HG03457 (cell line): ENCODE measurements at regions not wholly inside any gene's neighbourhood (a gene's known extent, or its start where the extent isn't known, plus 50 kb on each side); places are given as distances from the start of the nearest gene placed in this dataset.

Experiments
- ATAC-seq: cut with Tn5 transposase; IDR thresholded peaks from one replicate; pipeline ENCODE4 v1.9.1; 2021; ENCODE audit warnings: moderate number of reproducible peaks; ENCODE audit not compliant: unreplicated experiment

DNA sequence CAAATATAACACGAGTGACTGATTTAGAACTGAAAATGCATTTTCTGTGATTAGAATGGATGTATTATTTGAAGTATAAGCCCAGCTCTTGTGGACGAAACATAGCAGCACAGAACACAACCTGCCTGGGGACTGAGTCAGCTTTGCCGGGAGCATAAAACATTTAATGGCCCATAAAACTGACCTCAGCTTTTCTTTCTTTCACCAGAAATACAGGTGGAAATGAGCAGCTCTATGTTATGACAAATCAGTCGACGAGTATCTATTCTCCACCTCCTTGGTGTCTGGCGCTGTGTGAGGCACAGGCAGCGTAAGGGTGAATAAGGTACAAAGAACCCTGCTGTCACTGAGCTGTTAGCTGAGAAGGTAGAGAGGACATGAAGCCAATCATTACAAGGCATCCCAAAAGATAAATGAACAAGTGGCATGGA, 471.6 kb upstream of the AKR1E2 start:
- ATAC-seq, result no peak

GRCh38 chr10:4353964-4354363, 472.0 kb upstream of the AKR1E2 start:
- ATAC-seq, result no peak

GRCh38 chr10:4353059-4353655, 472.9 kb upstream of the AKR1E2 start:
- ATAC-seq, result no peak

DNA sequence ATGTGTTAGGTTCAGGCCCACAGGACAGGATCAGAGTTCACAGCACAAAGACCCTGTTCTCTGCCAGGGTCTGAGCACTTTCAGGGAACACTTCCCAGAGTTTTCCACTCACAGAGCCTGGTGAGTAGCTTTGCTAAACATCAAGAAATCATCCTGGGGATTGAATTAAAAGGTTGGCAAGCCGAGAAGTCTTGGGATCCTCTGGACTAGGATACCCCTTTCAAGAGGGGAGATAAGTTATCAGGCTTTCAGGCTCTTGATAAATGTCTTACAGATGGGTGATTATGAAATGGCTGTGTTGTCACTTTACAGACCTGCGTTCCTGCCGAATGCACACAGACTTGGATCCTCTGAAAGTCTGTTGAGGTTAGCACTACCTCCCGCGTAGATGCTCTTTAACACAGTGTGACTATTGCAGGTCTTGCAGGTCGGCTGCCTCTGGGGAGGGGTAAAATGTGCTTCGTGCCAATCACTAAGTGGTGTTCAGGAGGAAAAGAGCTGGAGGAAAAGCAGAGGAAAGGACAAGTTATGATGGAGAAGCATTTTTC, 473.5 kb upstream of the AKR1E2 start:
- ATAC-seq, result no peak

DNA sequence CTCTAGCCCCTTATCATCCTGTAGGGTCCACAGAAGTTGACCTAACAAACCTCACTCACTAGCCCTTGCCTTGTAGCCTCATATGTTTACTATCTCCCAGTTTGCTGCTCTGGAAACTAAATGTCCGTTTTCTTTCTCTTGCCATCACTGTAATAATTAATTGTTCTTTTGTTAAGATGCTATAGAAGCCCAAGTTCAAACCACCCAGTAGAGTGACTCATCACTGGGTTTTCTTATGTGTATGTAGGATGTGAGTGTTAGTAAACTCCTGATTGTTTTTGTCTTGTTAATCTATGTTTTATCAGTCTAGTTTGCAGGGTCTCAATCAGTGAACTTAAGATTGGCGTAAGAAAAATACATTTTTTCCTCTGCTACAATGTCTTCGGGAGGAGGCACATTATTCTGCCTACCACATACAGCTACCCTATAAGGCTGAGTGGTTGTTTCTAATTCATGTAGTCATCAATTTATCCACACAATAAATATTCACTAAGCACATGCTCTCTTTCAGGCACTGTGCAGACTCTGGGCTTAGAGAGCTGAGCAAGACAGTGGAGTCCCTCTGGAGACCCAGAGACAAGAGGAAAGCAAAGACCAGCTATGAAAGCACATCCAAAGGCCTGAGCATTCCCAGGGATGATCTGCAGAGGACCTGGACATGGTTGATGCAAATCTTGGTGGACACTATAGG, 474.1 kb upstream of the AKR1E2 start:
- no peak for ATAC-seq

DNA sequence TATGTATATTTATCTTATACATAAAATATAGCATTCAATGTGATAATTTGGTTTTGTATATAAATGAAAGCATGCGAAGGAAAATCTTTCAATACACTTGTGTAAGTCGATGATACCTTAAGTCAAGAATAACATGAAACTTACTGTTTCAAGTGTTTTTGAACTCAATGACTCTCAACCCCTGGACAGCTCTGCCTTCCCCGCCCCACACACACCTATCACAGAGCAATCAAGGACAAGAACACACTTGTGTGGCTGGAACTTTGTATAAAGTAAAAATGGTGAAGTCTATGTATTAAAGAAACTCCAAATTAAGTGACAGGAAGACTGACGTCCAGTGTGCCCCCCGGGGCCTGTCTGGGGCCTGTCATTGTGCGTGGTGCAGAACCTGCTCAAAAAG, 478.6 kb upstream of the AKR1E2 start:
- no peak for ATAC-seq

DNA sequence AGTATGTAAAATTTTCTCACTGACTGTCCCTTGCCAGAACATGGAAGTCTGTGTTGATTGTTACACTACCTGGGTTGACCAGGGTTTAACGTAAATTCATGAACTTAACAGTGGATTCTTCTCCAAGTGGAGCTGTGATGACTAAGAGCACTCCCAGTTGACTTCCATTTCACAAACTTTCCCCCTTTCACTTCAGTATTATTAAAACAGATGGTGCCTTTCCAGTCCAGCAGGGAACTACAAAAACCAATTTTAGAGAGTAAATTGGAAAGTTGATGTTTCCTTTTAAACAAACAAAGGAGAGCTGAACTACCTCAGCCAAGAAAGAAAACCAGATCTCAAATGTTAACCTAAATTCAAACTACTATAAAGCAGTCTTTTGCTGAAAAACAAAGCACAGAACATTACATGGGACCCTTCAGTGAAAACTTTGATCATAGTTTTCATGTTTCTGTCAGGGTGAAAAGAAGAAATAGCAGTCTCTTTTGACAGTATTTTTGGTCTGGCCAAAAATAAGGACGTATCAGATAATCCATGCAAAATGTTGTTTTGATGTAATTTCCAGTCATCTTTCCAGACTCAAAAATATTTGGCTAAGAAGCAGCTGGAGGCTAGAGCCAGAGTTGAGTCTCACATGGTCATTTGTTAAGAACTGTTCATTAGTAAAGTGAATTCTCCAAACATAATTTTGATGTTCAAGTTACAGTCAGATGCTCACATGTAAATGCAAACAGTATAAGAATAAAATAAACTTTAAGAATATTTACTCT, 479.9 kb upstream of the AKR1E2 start:
- no peak for ATAC-seq

- ATAC-seq, result no peak
Observed at GRCh38 chr10:4344492-4344994, 481.5 kb upstream of the AKR1E2 start.

- ATAC-seq, result no peak
Observed at GRCh38 chr10:4343873-4344272, 482.1 kb upstream of the AKR1E2 start.

DNA sequence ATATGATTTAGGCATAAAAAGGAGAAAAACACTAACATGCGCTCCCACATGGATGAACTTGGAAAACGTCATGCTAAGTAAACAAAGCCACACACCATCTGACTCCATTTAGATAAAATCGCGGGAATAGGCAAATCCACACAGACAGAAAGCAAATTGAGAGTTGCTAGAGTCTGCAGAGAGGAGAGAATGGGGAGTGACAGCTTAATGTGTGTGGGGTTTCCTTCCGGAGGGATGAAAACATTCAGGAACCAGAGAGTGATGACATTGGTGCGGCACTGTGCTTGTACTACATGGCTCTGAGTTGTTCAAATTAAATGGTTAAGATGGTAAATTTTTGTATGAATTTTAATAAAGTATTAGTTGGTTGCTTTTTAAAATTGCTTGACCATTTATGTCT, 482.9 kb upstream of the AKR1E2 start:
- ATAC-seq, result no peak

DNA sequence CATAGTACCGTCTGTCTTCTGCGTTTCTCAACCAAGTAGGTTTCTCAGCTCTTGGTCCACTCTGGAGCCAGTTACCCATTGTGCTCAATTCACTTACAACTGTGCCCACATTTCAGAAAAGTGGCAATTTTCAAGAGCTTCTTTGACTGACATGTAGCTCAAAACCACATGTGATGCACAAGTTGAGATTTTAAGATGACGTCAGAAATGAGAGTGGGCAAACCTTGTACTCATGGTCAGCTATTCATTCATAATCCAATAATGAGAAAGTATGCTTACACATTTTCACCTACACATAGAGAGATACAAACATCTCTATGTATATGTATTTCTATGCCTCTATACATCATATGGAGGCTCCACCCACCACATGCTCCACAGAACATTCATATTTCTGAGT, 487.2 kb upstream of the AKR1E2 start:
- ATAC-seq, result no peak

GRCh38 chr10:4337563-4337962, 488.4 kb upstream of the AKR1E2 start:
- ATAC-seq, result no peak

- no peak for ATAC-seq
Observed at GRCh38 chr10:4334871-4335270, 491.1 kb upstream of the AKR1E2 start.

DNA sequence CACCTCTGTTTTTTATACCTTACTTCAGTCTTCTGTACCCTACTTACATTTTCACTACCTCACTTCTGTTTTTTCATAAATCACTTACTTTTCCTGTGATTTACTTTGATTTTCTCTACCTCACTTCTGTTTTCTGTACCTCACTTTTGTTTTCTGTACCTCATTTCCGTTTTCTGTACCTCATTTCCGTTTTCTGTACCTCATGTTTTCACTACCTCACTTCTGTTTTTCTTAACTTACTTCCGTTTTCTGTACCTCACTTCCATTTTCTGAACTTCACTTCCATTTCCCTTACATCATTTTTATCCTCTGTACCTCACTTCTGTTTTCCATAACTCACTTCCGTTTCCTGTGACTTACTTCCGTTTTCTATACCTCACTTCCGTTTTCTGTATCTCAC, 492.0 kb upstream of the AKR1E2 start:
- no peak for ATAC-seq

GRCh38 chr10:4333459-4333894, 492.5 kb upstream of the AKR1E2 start:
- no peak for ATAC-seq

DNA sequence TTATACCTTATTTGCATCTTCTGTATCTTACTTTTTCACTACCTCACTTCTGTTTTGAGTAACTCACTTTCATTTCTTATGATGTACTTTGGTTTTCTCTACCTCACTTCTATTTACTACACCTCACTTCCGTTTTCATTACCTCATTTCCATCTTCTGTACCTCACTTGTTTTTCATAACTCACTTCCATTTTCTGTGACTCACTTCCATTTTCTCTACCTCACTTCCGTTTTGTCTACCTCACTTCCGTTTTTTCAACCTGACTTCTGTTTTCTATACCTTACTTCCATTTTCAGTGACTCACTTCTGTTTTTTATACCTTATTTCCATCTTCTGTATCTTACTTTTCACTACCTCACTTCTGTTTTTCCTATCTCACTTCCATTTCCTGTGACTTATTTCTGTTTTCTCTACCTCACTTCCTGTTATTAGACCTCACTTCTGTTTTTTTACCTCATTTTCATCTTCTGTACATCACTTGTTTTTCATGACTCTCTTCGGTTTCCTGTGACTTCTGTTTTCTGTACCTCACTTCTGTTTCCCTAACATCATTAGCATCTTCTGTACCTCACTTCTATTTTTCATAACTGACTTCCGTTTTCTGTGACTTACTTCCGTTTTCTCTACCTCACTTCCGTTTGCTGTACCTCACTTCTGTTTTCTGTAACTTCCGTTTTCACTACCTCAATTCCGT, 493.1 kb upstream of the AKR1E2 start:
- ATAC-seq, result no peak

DNA sequence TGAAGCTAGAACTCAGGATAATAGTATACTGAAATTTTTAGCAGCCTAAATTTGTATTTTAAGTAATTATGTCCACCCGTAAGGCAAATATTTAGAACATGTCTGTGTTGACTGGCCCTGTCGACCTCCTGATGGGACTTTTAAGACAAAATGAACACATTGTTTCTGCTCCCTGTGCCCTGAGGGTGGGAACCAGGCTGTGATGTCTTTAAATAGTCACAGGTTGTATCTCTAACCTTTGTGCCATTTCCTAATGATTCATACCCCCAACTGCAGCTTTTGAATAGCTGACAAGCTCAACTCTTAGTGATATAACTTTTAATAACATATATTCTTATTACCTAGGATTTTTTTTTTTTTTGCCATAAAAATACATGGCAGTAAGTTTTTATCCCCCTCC, 494.9 kb upstream of the AKR1E2 start:
- no peak for ATAC-seq

- no peak for ATAC-seq
Observed at GRCh38 chr10:4330636-4331035, 495.4 kb upstream of the AKR1E2 start.

DNA sequence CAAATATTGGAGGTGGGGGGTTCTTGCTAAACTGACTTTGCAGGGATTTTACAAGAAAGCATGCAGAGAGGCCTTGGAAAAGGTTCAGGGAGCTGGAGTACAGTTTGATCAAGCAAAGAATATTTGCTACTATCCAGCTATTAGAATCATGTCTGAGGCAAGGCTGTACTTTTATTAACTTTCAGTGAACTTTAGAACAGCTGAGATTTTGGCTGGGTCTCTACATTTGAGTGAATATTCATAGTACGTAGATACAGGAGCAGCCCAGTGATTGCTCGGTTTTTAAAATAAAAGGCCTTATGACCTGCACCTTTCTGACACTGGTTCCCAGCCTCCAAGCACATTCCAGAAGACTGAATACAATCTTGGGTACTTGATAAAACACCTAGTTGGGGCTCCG, 496.8 kb upstream of the AKR1E2 start:
- ATAC-seq, result no peak

GRCh38 chr10:4326647-4327046, 499.4 kb upstream of the AKR1E2 start:
- ATAC-seq, result no peak

DNA sequence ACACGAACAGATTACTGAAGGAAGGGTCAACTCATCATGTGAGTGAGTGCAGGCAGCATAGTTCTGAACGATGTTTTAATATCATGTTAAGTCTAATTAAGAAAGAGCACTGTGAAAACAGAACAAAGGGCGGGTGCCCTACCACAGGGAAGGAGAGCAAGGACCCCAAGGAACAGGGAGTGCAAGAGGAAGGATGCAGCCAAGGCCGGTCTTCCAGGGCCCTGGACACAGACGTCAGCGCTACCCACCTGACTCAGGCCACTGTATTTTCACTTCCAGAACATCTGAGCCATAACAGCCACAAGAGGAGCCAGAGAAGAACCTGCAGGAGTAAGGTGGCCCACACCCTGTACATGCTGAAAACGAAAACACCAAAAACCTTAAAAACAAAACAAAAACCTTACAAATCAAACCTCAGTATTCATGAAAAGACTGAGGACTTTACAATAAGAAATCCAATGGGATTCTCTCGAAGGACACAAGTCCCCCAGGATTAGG, 506.1 kb upstream of the AKR1E2 start:
- ATAC-seq, result no peak
